Stimulated activated CD8-positive, alpha-beta memory T cell treated with anti-CD3 and anti-CD28 coated beads, Interleukin-12 subunit alpha, Interleukin-12 subunit beta, amount 100 ng/mL, for 24 hours (primary cell): ENCODE measurements at regions not wholly inside any gene's neighbourhood (a gene's known extent, or its start where the extent isn't known, plus 50 kb on each side); places are given as distances from the start of the nearest gene placed in this dataset.

Source experiments
- DNase-seq: peaks from one replicate; pipeline ENCODE4 v3.0.0-alpha.2; 2020; ENCODE audit errors: extremely low read depth

DNA sequence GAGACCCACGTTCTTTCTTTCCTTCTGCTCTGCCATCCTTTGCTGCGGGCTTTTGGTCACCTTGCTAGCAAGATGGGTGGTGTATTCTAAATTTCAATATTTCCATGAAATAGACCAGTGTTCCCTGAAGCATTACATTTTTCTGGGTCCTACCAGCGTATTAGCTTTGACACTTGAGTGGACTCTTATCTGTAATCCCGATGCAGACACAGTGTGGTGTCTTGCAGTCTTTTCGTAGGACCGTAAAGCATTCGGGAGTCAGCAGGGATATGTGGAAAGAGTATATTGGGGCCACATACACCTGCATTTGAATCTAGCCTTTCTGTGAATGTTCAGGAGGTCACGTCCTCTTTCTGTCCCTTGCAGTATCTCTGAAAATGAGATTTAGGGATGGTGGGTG lies 124.7 kb upstream of the CPEB4 start:
- no peak for DNase-seq

DNA sequence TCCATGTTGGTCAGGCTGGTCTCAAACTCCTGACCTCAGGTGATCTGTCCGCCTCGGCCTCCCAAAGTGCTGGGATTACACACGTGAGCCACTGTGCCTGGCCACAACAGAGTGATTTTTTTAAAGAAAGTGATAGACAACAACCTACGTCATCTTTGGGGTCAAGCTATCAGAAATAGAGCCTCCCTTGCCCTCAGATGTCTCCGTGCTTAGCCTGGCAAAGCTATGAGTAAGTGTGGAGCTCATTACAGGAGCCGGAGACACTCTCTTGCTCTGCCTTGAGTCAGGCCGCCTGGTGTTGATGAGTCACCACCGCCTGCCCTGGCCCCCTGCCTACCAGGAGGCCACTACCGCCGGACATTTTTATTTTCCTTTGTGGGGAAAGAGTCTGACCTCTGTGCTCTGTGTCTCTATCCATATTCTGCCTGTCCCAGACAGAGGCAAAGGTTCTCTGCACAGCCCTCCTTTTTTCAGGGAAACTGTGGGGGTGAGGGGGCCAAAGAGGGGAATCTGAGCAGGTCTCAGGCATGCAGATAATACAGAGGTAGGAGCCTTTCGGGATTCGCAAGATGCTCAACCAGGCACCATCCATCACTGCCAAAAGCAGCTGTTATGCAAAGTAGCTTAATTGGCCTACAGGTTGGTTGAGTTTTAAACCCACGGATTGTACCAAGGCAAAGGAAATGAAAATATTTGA lies 123.7 kb upstream of the CPEB4 start:
- DNase-seq, result no peak

DNA sequence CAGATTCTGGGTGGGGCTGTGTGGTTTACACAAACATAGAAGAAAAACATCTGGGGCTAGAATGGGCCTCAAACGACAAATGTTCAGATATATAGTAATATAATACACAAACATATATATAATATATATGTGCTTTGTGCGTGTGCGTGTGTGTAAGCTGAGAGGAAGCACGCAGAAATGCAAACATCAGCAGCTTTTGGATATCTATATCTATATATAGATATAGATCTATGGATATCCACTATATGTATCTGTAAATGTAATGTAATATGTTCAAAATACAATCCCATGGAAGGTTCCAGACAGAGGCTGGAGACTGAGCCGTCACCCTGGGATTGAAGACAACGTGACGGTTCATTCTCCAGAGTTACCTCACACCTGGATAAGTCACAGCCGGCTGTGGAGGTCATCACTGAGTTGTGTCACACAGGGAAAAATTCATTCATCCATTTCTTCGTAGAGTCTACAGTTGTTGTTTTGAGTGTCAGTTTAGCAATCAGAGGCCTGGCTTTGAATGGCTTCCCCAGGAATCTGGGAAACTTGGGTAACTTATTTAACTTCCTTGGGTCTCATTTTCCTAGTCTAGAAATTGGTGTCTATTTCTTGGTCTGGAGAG lies 123.0 kb upstream of the CPEB4 start:
- no peak for DNase-seq

DNA sequence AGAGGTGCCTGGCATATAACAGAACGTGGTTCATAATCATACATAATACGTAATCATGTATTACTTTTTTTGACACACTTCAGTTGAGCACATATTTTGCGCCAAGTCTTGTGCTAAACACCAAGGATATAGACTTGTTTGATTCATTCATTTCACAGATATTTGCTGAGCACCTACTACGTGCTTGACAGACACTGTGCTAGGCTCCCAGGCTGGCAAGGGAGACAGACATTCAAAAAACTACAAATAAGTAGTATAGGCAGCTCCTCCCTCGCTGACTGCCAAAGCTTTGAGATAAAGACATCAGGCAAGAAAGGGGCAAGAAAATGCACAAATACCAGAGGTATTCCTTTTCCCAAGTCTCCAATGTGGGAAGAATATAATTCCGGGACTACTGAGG lies 122.5 kb upstream of the CPEB4 start:
- no peak for DNase-seq

DNA sequence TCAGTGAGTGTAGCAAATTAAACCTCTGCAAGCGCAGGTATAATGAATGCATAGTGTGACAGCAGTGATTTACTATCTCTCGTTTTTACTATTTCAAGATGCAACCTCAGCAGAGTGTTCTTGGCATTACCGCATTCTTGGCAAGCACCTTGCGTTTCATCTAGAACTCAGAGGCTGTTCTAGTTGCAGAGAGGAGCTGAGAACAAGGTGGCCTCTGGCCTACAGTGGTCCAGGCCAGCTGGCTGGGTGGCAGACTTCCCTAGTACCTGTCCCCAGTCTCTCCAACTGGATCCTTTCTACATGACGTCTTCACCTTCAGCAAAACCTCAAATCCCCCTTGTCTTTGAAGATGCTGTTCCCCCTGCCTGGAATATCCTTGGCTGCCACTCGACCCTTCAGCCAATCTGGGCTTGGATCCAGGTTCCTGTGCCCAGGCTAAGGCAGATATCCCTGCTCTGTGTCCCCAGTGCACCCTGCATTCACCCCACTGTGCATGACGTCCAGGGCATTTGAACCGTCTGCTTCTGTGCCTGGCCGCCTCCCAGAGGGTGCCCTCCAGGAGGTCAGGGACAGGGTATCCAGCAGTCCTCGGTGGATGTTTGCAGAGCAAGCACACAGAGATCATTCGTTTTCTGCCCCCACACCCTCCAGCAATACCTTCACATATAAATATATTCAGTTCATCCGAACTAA lies 120.4 kb upstream of the CPEB4 start:
- no peak for DNase-seq

DNA sequence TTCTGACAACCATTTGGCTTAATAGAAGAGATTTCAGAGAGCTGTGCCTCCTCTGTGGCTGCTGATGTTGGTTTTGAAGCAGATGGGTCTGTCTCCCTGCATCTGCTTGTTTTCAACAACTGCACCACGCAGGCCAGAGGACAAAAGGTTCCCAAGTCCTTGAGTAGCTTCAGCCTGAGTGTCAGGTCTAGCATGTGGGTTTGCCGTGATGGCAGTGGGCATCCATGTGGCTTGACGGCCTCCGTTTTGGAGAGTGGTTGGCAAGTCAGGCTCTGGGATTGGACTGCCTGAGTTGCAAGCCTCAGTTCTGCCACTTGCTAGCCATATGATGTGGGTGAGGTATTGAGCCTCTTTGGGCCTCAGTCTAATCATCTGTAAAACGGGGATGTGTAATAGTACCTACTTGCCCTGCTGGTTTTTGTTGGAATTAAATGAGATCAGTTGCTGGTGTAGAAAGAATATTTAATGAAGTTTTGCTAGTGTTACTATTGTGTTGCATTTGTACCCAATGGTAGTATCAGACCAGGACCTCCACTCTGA lies 119.8 kb upstream of the CPEB4 start:
- DNase-seq, result no peak

DNA sequence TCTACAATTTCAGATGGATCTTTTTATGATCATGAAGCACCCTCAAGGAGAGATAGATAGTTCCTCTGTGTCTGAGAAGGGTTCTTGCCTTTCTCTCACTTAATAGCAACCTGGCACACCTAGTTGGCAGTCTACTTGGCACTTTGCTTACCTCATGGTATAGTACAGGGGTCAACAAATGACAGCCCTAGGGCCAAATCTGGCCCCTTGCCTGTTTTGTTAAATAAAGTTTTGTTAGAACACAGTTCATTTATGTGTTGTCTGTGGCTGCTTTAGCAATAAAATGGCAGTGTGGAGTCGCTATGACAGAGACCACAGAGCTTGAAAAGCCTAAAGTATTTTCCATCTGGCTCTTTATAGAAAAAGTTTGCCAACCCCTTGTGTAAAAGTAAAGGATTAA lies 119.3 kb upstream of the CPEB4 start:
- DNase-seq, result no peak

DNA sequence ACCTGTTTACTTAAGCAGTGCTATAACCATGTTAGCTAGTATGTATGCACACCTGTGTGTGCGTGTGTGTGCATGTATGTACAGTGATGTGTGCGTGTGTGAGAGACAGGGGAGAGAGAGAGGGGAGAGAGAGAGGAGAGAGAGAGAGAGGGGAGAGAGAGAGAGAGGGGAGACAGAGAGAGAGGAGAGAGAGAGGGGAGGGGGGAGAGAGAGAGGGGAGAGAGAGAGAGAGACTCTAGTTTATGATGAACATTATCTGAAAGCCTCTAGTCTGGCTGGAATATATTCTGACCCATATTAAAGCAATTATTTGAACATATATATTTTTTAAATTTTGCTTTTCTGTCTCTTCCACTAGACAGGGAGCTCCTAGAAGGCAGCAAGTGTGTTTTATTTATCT lies 117.5 kb upstream of the CPEB4 start:
- DNase-seq, result no peak

DNA sequence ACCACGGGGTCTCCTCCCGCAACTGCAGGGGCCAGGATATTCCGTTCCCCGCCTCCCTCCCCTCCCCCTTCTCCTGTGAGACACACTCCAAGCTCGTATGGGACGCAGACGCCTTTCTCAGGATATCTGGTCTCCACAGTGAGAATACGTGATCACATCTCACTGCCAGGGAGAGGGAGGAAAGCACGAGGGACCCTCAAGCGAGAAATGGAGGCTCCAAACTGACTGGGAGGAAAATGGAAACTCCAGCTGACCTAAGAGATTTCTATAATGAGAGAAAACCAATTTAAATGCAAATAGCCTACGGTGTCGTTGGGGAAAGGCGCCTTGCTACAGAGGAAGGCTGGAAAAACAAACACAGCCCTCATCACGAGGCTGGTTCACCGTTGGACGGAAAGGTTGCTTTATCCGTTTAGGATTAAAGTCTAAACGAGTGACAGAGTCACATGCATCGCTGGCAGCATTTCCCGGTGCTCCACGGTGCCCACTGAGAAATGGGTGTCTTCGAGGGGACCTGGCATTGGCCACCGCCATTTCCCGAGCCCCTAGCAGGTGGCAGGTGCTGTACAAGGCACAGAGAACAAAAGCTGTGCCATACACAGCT lies 116.9 kb upstream of the CPEB4 start:
- no peak for DNase-seq

DNA sequence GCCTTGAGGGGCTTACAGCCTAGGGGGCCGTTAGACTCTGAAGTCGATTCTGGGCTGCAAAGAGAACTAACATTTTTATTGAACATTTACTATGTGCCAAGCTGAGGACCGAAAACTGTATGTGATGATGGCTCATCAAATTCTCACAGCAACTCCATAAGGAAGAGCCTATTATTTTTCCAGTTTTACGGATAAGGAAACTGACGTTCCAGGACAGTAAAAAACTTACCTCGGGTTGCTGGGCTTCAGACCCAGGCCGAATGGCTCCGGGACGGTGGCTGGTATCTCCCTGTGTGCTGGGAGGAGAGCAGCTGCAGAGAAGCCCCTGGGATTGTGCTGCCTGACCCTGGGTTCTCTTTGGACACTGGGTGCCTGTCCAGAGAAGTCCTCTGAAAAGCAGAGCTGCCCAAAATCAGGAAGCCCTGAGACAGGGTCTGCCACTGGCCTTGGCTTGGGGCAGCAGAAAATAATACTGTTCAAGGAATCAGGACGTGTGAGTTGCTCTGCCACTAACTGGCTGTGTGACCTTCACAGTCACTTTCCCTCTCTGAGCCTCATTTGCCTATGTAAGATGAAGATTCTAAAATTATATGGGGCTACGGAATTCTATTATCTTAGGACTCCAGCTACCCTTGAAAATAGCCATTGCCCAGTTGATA lies 116.3 kb upstream of the CPEB4 start:
- DNase-seq, result no peak

DNA sequence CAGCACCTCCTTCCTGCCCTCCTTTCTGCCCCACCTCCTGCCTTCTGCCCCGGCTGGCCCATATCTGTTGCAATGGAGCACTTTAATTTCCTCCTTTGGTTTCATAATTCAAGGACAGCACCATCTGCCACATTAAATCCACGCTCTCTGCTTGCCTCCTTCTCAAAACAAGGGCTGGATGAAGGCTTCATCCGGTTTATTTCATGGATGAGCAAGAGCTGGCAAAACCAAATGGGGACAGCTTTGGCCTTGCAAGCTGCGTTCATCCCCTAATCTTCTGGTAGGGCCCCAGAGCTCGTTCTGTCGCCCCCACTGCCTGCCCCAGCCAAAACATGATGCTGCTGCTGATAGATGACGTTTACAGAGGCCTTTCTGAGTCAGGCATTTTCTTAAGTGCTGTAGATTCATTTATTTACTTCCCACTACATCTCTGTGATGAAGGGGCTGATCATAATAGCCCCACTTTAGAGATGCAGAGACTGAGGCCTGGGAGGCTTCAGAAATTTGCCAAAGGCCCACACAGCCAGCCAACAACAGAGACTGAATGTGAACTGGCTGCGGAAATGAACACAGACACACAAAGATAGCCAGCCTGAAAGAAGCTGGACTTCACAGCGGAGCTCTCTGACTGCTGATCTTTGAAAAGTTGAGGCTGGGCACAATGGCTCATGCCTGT lies 115.6 kb upstream of the CPEB4 start:
- no peak for DNase-seq

DNA sequence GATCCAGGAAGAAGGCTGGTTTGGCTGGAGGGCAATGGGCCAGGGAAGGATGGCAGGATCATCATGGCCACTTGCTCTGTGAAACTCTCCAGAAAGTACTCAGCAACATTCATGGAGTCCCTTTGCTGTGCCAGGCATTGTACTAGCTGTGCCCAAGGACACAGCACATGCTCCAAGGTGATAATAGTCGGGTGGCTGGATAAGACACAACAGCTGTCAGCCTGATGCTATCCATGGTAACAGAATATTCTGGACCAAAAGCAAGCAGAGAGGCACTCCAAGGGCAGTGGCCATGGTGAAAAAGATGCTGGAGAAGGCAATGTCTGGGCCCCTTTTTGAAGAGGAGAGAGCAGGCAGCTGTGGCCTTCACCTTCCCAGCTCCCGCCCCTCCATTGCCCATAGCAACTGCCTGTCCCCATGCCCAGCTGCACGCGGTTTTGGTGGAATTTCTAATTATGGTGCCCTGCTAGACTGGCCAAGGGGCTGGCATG lies 113.8 kb upstream of the CPEB4 start:
- DNase-seq, result no peak

DNA sequence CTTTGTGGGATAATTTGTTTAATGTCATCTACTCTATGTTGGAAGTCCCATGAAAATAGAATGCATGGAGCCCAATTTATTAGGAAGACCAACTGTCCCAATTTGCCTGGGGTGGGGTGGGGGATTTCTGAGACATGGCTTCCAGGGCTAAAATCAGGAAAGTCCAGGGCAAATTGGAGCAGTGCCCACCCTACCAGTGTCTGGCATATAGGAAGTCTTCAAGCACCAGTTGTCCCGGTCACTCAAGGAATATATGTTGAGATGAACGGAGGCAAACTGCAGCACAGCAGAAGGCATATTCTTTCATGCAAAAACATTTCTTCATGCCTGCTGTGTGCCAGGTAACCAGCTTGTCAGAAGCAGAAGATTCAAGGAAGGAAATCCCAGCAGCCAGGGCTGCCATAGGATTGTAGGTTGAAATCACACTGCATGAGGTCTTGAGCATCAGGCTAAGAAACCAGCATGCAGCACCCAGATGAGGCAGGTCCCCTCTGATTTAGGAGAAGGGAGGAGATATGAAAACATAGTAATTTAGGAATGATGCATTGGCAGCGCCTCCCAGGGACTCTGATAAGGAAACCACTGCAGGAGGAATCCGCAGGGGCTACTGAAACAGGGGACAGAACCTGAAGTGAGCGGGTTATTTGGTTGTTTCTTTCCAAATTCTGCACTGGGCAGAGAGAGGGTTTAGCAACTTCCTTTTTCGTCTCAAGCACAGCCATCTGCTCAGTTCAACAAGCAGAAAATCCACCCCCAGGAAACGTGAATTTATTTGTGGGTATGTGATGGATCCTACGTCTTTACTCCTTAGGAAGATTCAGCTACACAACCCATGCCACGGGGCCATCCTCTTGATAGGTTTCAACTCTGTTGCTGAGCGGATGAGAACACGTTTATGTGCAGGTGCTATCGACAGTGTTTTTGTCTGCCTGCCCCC lies 112.6 kb upstream of the CPEB4 start:
- no peak for DNase-seq

DNA sequence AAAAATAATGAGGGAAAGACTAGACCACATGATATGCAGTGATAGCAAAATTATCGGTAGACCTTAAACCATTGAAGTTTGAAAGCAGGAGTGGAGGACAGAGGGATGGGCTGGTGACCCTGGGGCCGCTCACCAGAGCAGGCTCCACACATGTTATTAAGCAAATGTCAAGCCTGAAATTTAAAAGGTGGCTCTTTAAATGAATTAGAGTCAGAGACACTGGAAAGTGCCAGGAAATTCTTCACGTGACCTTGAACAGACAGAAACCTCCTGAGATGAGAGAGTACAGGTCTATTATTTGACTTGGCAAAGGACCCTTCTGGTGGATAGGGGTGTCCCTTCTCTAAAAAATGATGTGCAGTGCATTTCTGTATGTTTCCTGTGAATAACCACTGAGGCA lies 111.0 kb upstream of the CPEB4 start:
- no peak for DNase-seq

DNA sequence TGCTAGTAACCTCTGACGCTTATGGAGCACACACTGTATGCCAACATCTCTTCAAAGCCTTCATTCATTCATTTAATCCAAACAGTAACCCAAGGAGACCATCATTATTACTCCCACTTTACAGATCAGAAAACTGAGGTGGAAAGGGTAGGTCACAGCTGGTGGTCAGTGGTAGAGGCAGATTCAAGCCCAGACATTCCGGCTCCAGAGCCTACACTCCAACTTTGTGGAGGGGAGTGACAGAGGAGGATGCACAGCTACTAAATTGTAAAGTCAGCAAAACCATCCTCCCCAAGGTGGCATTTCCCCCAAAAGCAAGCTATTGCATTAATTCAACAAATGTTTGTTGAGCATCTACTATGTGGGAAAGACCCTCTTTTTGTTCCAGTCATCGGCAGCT lies 110.5 kb upstream of the CPEB4 start:
- DNase-seq, result no peak

DNA sequence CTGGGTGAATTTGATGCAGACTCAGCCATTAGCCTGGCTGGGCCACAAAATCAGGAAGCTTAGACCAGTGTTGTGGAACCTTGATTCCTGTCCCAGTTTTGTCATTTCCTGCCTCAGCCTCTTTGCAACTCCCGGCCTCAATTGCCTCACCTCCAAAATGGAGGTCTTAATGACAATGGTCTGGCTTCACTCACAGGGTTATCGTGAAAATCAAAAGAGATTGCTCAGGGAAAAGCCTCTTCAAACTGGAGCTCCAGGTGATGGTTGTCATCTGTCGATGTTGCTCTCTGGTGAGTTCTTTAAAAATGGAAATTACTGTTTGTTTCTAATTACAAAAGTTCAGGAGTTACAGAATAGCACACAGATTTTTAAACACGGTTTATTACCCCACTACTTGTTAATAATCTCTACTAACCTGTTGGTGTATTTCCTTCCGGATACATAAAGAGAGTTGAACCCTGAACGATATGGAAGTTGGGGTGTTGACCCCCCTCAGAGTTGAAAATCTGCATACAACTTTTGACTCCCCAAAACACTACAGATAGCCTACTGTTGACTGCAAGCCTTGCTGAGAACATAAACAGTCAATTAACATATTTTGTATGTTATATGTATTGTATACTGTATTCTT lies 109.9 kb upstream of the CPEB4 start:
- DNase-seq, result no peak

DNA sequence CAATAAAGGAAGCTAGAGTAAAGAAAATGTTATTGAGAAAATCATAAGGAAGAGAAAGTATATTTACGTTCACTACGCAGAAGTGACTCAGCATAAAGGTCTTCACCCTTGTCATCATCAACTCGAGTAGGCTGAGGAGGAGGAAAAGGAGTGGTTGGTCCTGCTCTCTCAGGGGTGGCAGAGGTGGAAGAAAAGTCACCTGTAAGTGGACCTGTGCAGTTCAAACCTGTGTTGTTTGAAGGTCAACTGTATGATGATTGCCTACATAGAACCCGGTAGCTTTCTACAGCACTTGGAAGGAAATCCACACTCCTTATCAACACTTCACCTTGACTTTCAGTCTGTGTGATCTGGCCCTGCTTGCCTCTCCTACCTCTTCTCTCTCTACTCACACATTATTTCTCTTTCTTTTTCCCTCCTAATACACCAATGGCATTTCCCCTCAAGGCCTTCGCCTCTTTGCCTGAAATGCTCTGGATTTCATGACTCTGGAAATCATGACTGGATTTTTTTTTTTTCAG lies 109.3 kb upstream of the CPEB4 start:
- DNase-seq, result no peak

DNA sequence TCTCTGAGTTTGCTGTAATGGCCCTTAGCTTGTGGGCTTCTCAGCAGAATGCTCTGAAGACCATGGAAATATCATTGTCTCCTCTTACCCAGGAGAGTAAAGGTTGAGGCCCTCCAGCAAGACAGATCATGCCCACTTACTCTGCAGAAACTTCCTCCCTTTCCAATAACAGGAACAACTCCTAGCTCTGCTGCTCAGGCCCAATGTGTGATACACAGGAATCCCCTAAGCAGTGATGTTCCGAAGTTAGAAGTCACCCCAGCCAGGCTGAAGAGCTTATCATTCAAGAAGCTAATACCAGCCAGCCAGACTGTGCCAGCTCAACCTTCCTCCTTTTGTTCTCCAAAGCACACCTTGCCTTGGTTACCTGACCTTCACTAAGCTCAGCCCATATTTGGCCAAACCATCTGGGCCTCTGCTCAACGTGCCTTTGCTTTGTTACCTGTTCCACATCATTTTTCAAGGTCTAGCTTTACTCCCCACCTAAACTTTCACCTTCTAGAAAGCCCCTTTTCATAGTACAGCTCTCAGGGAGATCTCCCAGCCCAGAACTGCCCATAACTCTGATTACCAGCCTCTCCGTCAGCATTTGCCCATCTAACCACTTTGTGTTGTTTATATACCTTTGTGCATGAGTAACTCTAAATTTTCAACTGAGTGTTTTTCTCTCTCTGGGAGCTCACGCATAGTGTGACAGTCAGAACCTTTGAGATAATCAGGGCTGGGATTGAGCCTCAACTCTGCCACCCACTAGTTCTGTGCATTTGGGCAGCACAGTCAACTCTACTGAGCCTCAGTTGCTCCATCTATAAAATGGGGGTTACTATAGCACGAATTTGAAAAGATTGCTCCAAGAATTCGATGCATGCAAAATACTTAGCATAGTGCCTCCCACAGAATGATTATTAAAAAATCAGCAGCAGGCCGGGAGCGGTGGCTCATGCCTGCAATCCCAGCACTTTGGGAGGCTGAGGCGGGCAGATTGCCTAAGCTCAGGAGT lies 107.6 kb upstream of the CPEB4 start:
- DNase-seq, result no peak
